ENCODE measurements at regions not wholly inside any gene's neighbourhood (a gene's known extent, or its start where the extent isn't known, plus 50 kb on each side); places are given as distances from the start of the nearest gene placed in this dataset.

GRCh38 chr10:10925667-10926066 is 92.0 kb upstream of the CELF2 start:
- no peak for DNase-seq (ENCODE audit: low read depth, low spot score)

GRCh38 chr10:10927608-10928007 is 90.1 kb upstream of the CELF2 start:
- DNase-seq (ENCODE audit: low read depth, low spot score) = no peak

- no peak for DNase-seq (ENCODE audit: low read depth, low spot score)
These were observed 86.5 kb upstream of the CELF2 start for GRCh38 chr10:10930979-10931743.

GRCh38 chr10:10935032-10935431 is 82.6 kb upstream of the CELF2 start:
- no peak for DNase-seq (ENCODE audit: low read depth, low spot score)

- no peak for DNase-seq (ENCODE audit: low read depth, low spot score)
These were observed 79.0 kb upstream of the CELF2 start for GRCh38 chr10:10938676-10939075.

- no peak for DNase-seq (ENCODE audit: low read depth, low spot score)
These were observed 76.4 kb upstream of the CELF2 start for GRCh38 chr10:10941127-10941730.

- DNase-seq (ENCODE audit: low read depth, low spot score) = no peak
These were observed 75.2 kb upstream of the CELF2 start for GRCh38 chr10:10942441-10942840.

- DNase-seq (ENCODE audit: low read depth, low spot score) = no peak
These were observed 71.6 kb upstream of the CELF2 start for GRCh38 chr10:10946081-10946480.

GRCh38 chr10:10946801-10947200 is 70.9 kb upstream of the CELF2 start:
- DNase-seq (ENCODE audit: low read depth, low spot score) = no peak

- DNase-seq (ENCODE audit: low read depth, low spot score) = no peak
These were observed 66.0 kb upstream of the CELF2 start for GRCh38 chr10:10951675-10952074.

GRCh38 chr10:10952800-10953199 is 64.9 kb upstream of the CELF2 start:
- DNase-seq (ENCODE audit: low read depth, low spot score) = no peak

- DNase-seq (ENCODE audit: low read depth, low spot score) = no peak
These were observed 60.8 kb upstream of the CELF2 start for GRCh38 chr10:10956681-10957542.

- DNase-seq (ENCODE audit: low read depth, low spot score) = no peak
These were observed 59.6 kb upstream of the CELF2 start for GRCh38 chr10:10958041-10958440.

GRCh38 chr10:10959666-10960065 is 58.0 kb upstream of the CELF2 start:
- no peak for DNase-seq (ENCODE audit: low read depth, low spot score)

- DNase-seq (ENCODE audit: low read depth, low spot score) = no peak
These were observed 57.1 kb upstream of the CELF2 start for GRCh38 chr10:10960534-10960933.

GRCh38 chr10:10961072-10961471 is 56.6 kb upstream of the CELF2 start:
- no peak for DNase-seq (ENCODE audit: low read depth, low spot score)

- no peak for DNase-seq (ENCODE audit: low read depth, low spot score)
These were observed 50.6 kb upstream of the CELF2 start for GRCh38 chr10:10967029-10967428.

- no peak for DNase-seq (ENCODE audit: low read depth, low spot score)
These were observed 50.0 kb upstream of the CELF2 start for GRCh38 chr10:10967581-10968256.
